WTC11 (cell line): ENCODE measurements at regions not wholly inside any gene's neighbourhood (a gene's known extent, or its start where the extent isn't known, plus 50 kb on each side); places are given as distances from the start of the nearest gene placed in this dataset.

Source experiments
- ATAC-seq: fragments of 200-7000 bp; cut with Tn5 transposase; 2 replicates; pipeline ENCODE4 v1.10.0; 2021; ENCODE audit warnings: mild to moderate bottlenecking, moderate library complexity
- CTCF ChIA-PET: fragments of 300-600 bp; sonication (Branson Sonifier 250); formaldehyde crosslinking; loops from one replicate; lab custom pipeline; 2021; ENCODE audit warnings: antibody characterized with exemption; lab: Charles Lee
- POLR2A ChIA-PET: fragments of 350-600 bp; sonication (Branson Sonifier 250); formaldehyde crosslinking; loops from one replicate; lab custom pipeline; 2021; ENCODE audit warnings: antibody characterized with exemption; lab: Charles Lee
- DNase-seq: peaks from one replicate; pipeline ENCODE4 v3.0.0; 2021; ENCODE audit warnings: low spot score
- H3K27ac Mint-ChIP-seq: 2 replicates; pipeline ENCODE4 v1.8.0; 2021; ENCODE audit warnings: mixed read lengths
- H3K27me3 Mint-ChIP-seq: 2 replicates; pipeline ENCODE4 v1.8.0; 2021; ENCODE audit warnings: low read depth, mild to moderate bottlenecking, moderate library complexity, mixed read lengths
- H3K36me3 Mint-ChIP-seq: 2 replicates; pipeline ENCODE4 v1.8.0; 2021; ENCODE audit warnings: mixed read lengths
- H3K4me1 Mint-ChIP-seq: 2 replicates; pipeline ENCODE4 v1.8.0; 2022; ENCODE audit warnings: mixed read lengths
- H3K4me3 Mint-ChIP-seq: 2 replicates; pipeline ENCODE4 v1.8.0; 2021; ENCODE audit warnings: mild to moderate bottlenecking, moderate library complexity, mixed read lengths
- H3K9me3 Mint-ChIP-seq: 2 replicates; pipeline ENCODE4 v1.8.0; 2021; ENCODE audit warnings: mixed read lengths
- ATF1 ChIP-seq: sonication (generic); formaldehyde crosslinking; IDR thresholded peaks from 2 replicates; pipeline ENCODE4 v1.8.1; 2023; ENCODE audit warnings: mild to moderate bottlenecking, moderate library complexity, missing genetic modification reagents
- CBFB ChIP-seq: sonication (generic); formaldehyde crosslinking; IDR thresholded peaks from 2 replicates; pipeline ENCODE4 v1.8.1; 2022; ENCODE audit warnings: mild to moderate bottlenecking, low read depth, missing genetic modification reagents
- CREB1 ChIP-seq: sonication (generic); formaldehyde crosslinking; IDR thresholded peaks from 2 replicates; pipeline ENCODE4 v1.8.0; 2023; ENCODE audit warnings: mild to moderate bottlenecking, missing genetic modification reagents
- EMX1 ChIP-seq: fragments of 250-450 bp; sonication (Bioruptor Pico); IDR thresholded peaks from 2 replicates; pipeline ENCODE4 v1.8.0; 2021; ENCODE audit warnings: mild to moderate bottlenecking
- FOXJ3 ChIP-seq: sonication (generic); formaldehyde crosslinking; IDR thresholded peaks from 2 replicates; pipeline ENCODE4 v1.9.0; 2021; ENCODE audit warnings: missing genetic modification reagents, mild to moderate bottlenecking, borderline replicate concordance
- JUN ChIP-seq: sonication (generic); formaldehyde crosslinking; IDR thresholded peaks from 2 replicates; pipeline ENCODE4 v1.8.0; 2023; ENCODE audit warnings: mild to moderate bottlenecking, missing genetic modification reagents
- NFATC4 ChIP-seq: fragments of 250-450 bp; sonication (Bioruptor Pico); IDR thresholded peaks from 2 replicates; pipeline ENCODE4 v1.9.0; 2021; ENCODE audit warnings: mild to moderate bottlenecking
- NFYB ChIP-seq: sonication (generic); formaldehyde crosslinking; conservative IDR thresholded peaks from 2 replicates; pipeline ENCODE4 v1.8.0; 2022; ENCODE audit warnings: low read depth, missing genetic modification reagents
- NR1H2 ChIP-seq: sonication (generic); formaldehyde crosslinking; IDR thresholded peaks from 2 replicates; pipeline ENCODE4 v1.9.0; 2021; ENCODE audit warnings: mild to moderate bottlenecking, moderate library complexity, missing genetic modification reagents
- NR2C2 ChIP-seq: sonication (generic); formaldehyde crosslinking; IDR thresholded peaks from 2 replicates; pipeline ENCODE4 v1.8.0; 2022; ENCODE audit warnings: mild to moderate bottlenecking, missing genetic modification reagents
- NR3C1 ChIP-seq: sonication (generic); formaldehyde crosslinking; conservative IDR thresholded peaks from 2 replicates; pipeline ENCODE4 v1.8.1; 2023; ENCODE audit warnings: low read depth, mild to moderate bottlenecking, missing genetic modification reagents
- OVOL2 ChIP-seq: fragments of 250-450 bp; sonication (Bioruptor Pico); IDR thresholded peaks from 2 replicates; pipeline ENCODE4 v1.9.0; 2021; ENCODE audit warnings: mild to moderate bottlenecking, borderline replicate concordance
- SMAD3 ChIP-seq: sonication (generic); formaldehyde crosslinking; IDR thresholded peaks from 2 replicates; pipeline ENCODE4 v1.8.0; 2022; ENCODE audit warnings: missing genetic modification reagents, mild to moderate bottlenecking, borderline replicate concordance
- TP53 ChIP-seq: sonication (generic); formaldehyde crosslinking; IDR thresholded peaks from 2 replicates; pipeline ENCODE4 v1.8.1; 2023; ENCODE audit warnings: mild to moderate bottlenecking, missing genetic modification reagents
- USF1 ChIP-seq: sonication (generic); formaldehyde crosslinking; IDR thresholded peaks from 2 replicates; pipeline ENCODE4 v1.8.0; 2022; ENCODE audit warnings: mild to moderate bottlenecking, missing genetic modification reagents
- ZNF138 ChIP-seq: sonication (generic); formaldehyde crosslinking; conservative IDR thresholded peaks from 2 replicates; pipeline ENCODE4 v1.8.1; 2022; ENCODE audit warnings: mild to moderate bottlenecking, moderate library complexity, missing genetic modification reagents
- ZNF416 ChIP-seq: fragments of 250-450 bp; sonication (Bioruptor Pico); IDR thresholded peaks from 2 replicates; pipeline ENCODE4 v1.9.0; 2021; ENCODE audit warnings: mild to moderate bottlenecking, inconsistent platforms
- ZNF423 ChIP-seq: fragments of 250-450 bp; sonication (Bioruptor Pico); IDR thresholded peaks from 2 replicates; pipeline ENCODE4 v2.1.2; 2022; ENCODE audit warnings: mild to moderate bottlenecking, moderate library complexity
- ZNF512 ChIP-seq: sonication (generic); formaldehyde crosslinking; IDR thresholded peaks from 2 replicates; pipeline ENCODE4 v1.8.1; 2022; ENCODE audit warnings: missing genetic modification reagents, borderline replicate concordance
- TF ChIP-seq, protein P1 (sequence below): sonication (generic); formaldehyde crosslinking; IDR thresholded peaks from 2 replicates; pipeline ENCODE4 v1.8.0; 2023; ENCODE audit warnings: missing genetic modification reagents, mild to moderate bottlenecking, borderline replicate concordance
- TF ChIP-seq, protein P2 (sequence below): fragments of 250-450 bp; sonication (Bioruptor Pico); IDR thresholded peaks from 2 replicates; pipeline ENCODE4 v1.8.0; 2021; ENCODE audit warnings: mild to moderate bottlenecking
- TF ChIP-seq, protein P3 (sequence below): sonication (generic); formaldehyde crosslinking; IDR thresholded peaks from 2 replicates; pipeline ENCODE4 v1.8.1; 2023; ENCODE audit warnings: mild to moderate bottlenecking, missing genetic modification reagents, moderate library complexity
- TF ChIP-seq, protein P4 (sequence below): sonication (generic); formaldehyde crosslinking; IDR thresholded peaks from 2 replicates; pipeline ENCODE4 v1.8.1; 2023; ENCODE audit warnings: mild to moderate bottlenecking, moderate library complexity, missing genetic modification reagents
- TF ChIP-seq, protein P5 (sequence below): fragments of 250-450 bp; sonication (Bioruptor Pico); IDR thresholded peaks from 2 replicates; pipeline ENCODE4 v2.1.2; 2022; ENCODE audit warnings: mild to moderate bottlenecking, moderate library complexity

- ATAC-seq (no peak), DNase-seq (no peak)
- Mint-ChIP-seq H3K4me3 (no peak overlapping the region), H3K36me3 (no peaks in the 10 kb centered on the region; the same call in 1 of the 2 replicates), H3K9me3 (peaks cover 14% of the 10 kb centered on the region), H3K4me1 (no peaks in the 10 kb centered on the region), H3K27ac (no peak overlapping the region), H3K27me3 (no peaks in the 10 kb centered on the region)
- POLR2A ChIA-PET: interaction anchor here (0.5 kb wide), 1 partner anchor 8 kb away, joined by 3 read pairs; no protein-coding TSS in a partner anchor
- CTCF ChIA-PET: interaction anchor here (1.0 to 1.2 kb wide), 2 partner anchors 116 to 124 kb away, joined by 3 read pairs; no protein-coding TSS in a partner anchor
- TF ChIP-seq SMAD3 (CRISPR knock-in tag) (no peak), JUN (CRISPR knock-in tag) (no peak), ZNF138 (CRISPR knock-in tag) (no peak), USF1 (CRISPR knock-in tag) (no peak), NR1H2 (CRISPR knock-in tag) (no peak), NR3C1 (CRISPR knock-in tag) (no peak), TP53 (CRISPR knock-in tag) (no peak), ZNF512 (CRISPR knock-in tag) (no peak), NFATC4 (CRISPR knock-in tag) (no peak), FOXJ3 (no peak), ZNF423 (CRISPR knock-in tag) (no peak), OVOL2 (no peak), NFYB (CRISPR knock-in tag) (no peak), NR2C2 (CRISPR knock-in tag) (no peak), CBFB (no peak), CREB1 (CRISPR knock-in tag) (no peak), ATF1 (CRISPR knock-in tag) (no peak)
- TF ChIP-seq, protein P1, sequence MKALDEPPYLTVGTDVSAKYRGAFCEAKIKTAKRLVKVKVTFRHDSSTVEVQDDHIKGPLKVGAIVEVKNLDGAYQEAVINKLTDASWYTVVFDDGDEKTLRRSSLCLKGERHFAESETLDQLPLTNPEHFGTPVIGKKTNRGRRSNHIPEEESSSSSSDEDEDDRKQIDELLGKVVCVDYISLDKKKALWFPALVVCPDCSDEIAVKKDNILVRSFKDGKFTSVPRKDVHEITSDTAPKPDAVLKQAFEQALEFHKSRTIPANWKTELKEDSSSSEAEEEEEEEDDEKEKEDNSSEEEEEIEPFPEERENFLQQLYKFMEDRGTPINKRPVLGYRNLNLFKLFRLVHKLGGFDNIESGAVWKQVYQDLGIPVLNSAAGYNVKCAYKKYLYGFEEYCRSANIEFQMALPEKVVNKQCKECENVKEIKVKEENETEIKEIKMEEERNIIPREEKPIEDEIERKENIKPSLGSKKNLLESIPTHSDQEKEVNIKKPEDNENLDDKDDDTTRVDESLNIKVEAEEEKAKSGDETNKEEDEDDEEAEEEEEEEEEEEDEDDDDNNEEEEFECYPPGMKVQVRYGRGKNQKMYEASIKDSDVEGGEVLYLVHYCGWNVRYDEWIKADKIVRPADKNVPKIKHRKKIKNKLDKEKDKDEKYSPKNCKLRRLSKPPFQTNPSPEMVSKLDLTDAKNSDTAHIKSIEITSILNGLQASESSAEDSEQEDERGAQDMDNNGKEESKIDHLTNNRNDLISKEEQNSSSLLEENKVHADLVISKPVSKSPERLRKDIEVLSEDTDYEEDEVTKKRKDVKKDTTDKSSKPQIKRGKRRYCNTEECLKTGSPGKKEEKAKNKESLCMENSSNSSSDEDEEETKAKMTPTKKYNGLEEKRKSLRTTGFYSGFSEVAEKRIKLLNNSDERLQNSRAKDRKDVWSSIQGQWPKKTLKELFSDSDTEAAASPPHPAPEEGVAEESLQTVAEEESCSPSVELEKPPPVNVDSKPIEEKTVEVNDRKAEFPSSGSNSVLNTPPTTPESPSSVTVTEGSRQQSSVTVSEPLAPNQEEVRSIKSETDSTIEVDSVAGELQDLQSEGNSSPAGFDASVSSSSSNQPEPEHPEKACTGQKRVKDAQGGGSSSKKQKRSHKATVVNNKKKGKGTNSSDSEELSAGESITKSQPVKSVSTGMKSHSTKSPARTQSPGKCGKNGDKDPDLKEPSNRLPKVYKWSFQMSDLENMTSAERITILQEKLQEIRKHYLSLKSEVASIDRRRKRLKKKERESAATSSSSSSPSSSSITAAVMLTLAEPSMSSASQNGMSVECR (CRISPR knock-in tag): no peak
- TF ChIP-seq, all 79 proteins: peak for 0
These were observed 225.7 kb downstream of the DPH6 start for GRCh38 chr15:35320158-35320780.

DNA sequence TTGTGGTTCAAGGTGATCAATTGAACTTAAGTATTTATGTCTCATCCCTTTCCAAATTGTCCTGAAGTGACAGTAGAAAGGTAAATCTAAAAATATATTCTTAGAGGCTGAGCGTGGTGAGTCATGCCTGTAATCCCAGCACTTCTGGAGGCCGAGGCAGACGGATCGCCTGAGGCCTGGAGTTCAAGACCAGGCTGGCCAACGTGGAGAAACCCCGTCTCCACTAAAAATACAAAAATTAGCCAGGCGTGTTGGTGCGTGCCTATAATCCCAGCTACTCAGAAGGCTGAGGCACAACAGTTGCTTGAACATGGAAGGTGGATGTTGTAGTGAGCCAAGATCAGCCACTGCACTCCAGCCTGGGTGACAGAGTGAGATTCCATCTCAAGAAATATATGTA is 226.6 kb downstream of the DPH6 start:
- ChIA-PET CTCF (no interaction called here), POLR2A (no interaction called here)
- H3K27ac Mint-ChIP-seq: no peak overlapping the region
- no peaks in the 10 kb centered on the region; the same call in 1 of the 2 replicates for H3K36me3 Mint-ChIP-seq
- TF ChIP-seq, protein P2, sequence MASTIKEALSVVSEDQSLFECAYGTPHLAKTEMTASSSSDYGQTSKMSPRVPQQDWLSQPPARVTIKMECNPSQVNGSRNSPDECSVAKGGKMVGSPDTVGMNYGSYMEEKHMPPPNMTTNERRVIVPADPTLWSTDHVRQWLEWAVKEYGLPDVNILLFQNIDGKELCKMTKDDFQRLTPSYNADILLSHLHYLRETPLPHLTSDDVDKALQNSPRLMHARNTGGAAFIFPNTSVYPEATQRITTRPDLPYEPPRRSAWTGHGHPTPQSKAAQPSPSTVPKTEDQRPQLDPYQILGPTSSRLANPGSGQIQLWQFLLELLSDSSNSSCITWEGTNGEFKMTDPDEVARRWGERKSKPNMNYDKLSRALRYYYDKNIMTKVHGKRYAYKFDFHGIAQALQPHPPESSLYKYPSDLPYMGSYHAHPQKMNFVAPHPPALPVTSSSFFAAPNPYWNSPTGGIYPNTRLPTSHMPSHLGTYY (CRISPR knock-in tag): no peak
- TF ChIP-seq ZNF416 (CRISPR knock-in tag) (no peak), EMX1 (CRISPR knock-in tag) (no peak), CREB1 (CRISPR knock-in tag) (no peak)
- TF ChIP-seq, protein P3, sequence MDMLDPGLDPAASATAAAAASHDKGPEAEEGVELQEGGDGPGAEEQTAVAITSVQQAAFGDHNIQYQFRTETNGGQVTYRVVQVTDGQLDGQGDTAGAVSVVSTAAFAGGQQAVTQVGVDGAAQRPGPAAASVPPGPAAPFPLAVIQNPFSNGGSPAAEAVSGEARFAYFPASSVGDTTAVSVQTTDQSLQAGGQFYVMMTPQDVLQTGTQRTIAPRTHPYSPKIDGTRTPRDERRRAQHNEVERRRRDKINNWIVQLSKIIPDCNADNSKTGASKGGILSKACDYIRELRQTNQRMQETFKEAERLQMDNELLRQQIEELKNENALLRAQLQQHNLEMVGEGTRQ: no peak
- TF ChIP-seq, protein P4, sequence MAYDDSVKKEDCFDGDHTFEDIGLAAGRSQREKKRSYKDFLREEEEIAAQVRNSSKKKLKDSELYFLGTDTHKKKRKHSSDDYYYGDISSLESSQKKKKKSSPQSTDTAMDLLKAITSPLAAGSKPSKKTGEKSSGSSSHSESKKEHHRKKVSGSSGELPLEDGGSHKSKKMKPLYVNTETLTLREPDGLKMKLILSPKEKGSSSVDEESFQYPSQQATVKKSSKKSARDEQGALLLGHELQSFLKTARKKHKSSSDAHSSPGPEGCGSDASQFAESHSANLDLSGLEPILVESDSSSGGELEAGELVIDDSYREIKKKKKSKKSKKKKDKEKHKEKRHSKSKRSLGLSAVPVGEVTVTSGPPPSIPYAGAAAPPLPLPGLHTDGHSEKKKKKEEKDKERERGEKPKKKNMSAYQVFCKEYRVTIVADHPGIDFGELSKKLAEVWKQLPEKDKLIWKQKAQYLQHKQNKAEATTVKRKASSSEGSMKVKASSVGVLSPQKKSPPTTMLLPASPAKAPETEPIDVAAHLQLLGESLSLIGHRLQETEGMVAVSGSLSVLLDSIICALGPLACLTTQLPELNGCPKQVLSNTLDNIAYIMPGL (CRISPR knock-in tag): no peak
- TF ChIP-seq, protein P5, sequence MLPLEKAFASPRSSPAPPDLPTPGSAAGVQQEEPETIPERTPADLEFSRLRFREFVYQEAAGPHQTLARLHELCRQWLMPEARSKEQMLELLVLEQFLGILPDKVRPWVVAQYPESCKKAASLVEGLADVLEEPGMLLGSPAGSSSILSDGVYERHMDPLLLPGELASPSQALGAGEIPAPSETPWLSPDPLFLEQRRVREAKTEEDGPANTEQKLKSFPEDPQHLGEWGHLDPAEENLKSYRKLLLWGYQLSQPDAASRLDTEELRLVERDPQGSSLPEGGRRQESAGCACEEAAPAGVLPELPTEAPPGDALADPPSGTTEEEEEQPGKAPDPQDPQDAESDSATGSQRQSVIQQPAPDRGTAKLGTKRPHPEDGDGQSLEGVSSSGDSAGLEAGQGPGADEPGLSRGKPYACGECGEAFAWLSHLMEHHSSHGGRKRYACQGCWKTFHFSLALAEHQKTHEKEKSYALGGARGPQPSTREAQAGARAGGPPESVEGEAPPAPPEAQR (CRISPR knock-in tag): no peak
- ATAC-seq: no peak
- DNase-seq: no peak
- no peaks in the 10 kb centered on the region; the same call in 1 of the 2 replicates for H3K27me3 Mint-ChIP-seq
- H3K4me3 Mint-ChIP-seq: no peak overlapping the region
- no peaks in the 10 kb centered on the region for H3K4me1 Mint-ChIP-seq
- peaks cover 14% of the 10 kb centered on the region for H3K9me3 Mint-ChIP-seq
